ENCODE measurements at regions not wholly inside any gene's neighbourhood (a gene's known extent, or its start where the extent isn't known, plus 50 kb on each side); places are given as distances from the start of the nearest gene placed in this dataset.

GRCh38 chr10:10362800-10363199, 654.9 kb upstream of the CELF2 start:
- no peak for DNase-seq
- H3K9me3 ChIP-seq: no peaks in the 10 kb centered on the region
- H3K4me3 ChIP-seq: no peak overlapping the region
- 61 to 82% methylated on average over 4 of the region's 4 CpGs for whole genome bisulfite sequencing, 2 donors
- no peaks in the 10 kb centered on the region for H3K27me3 ChIP-seq
- H3K36me3 ChIP-seq: no peaks in the 10 kb centered on the region
- peaks cover 0 to 14% (median 8%) of the 10 kb centered on the region in 4 donors for H3K4me1 ChIP-seq
- intact Hi-C loops (cut with DNase I): no loop called here
- no peak for TF ChIP-seq POLR2A (IDR thresholded peaks at IDR 0.05)
- no peak for TF ChIP-seq EP300 (IDR thresholded peaks at IDR 0.05)
- TF ChIP-seq CTCF (IDR thresholded peaks at IDR 0.05): no peak
- TF ChIP-seq POLR2AphosphoS5 (IDR thresholded peaks at IDR 0.05): no peak
- no peak overlapping the region for H3K27ac ChIP-seq

GRCh38 chr10:10363217-10363616, 654.5 kb upstream of the CELF2 start:
- peaks cover 0 to 14% (median 8%) of the 10 kb centered on the region in 4 donors for H3K4me1 ChIP-seq
- H3K36me3 ChIP-seq: no peaks in the 10 kb centered on the region
- H3K27me3 ChIP-seq: no peaks in the 10 kb centered on the region
- no peaks in the 10 kb centered on the region for H3K9me3 ChIP-seq
- H3K27ac ChIP-seq: no peak overlapping the region
- intact Hi-C loops (cut with DNase I): no loop called here
- TF ChIP-seq POLR2A (IDR thresholded peaks at IDR 0.05) (no peak), POLR2AphosphoS5 (IDR thresholded peaks at IDR 0.05) (no peak), CTCF (IDR thresholded peaks at IDR 0.05) (no peak), EP300 (IDR thresholded peaks at IDR 0.05) (no peak)
- no peak for DNase-seq
- H3K4me3 ChIP-seq: no peak overlapping the region
- WGBS, 2 donors: 92 to 94% methylated on average over 6 of the region's 6 CpGs

GRCh38 chr10:10364902-10365301, 652.8 kb upstream of the CELF2 start:
- no peak overlapping the region for H3K4me3 ChIP-seq
- WGBS, 2 donors: 75 to 76% methylated on average over 2 of the region's 2 CpGs
- intact Hi-C loops (cut with DNase I): no loop called here
- TF ChIP-seq POLR2AphosphoS5 (IDR thresholded peaks at IDR 0.05) (no peak), EP300 (IDR thresholded peaks at IDR 0.05) (no peak), POLR2A (IDR thresholded peaks at IDR 0.05) (no peak), CTCF (IDR thresholded peaks at IDR 0.05) (no peak)
- no peaks in the 10 kb centered on the region for H3K27me3 ChIP-seq
- H3K9me3 ChIP-seq: no peaks in the 10 kb centered on the region
- H3K4me1 ChIP-seq: peaks cover 0 to 14% (median 8%) of the 10 kb centered on the region in 4 donors
- no peaks in the 10 kb centered on the region for H3K36me3 ChIP-seq
- H3K27ac ChIP-seq: no peak overlapping the region
- no peak for DNase-seq

GRCh38 chr10:10365676-10366075, 652.0 kb upstream of the CELF2 start:
- intact Hi-C loops (cut with DNase I): no loop called here
- Histone ChIP-seq H3K4me1 (peaks cover 0 to 14% (median 8%) of the 10 kb centered on the region in 4 donors), H3K9me3 (no peaks in the 10 kb centered on the region), H3K27me3 (no peaks in the 10 kb centered on the region), H3K27ac (no peak overlapping the region), H3K4me3 (peak overlapping the region in 1 of 4 donors; percentile 9), H3K36me3 (no peaks in the 10 kb centered on the region)
- WGBS, 2 donors: 85 to 92% methylated on average over 3 of the region's 3 CpGs
- DNase-seq: no peak
- no peak for TF ChIP-seq POLR2AphosphoS5 (IDR thresholded peaks at IDR 0.05)
- no peak for TF ChIP-seq CTCF (IDR thresholded peaks at IDR 0.05)
- no peak for TF ChIP-seq EP300 (IDR thresholded peaks at IDR 0.05)
- no peak for TF ChIP-seq POLR2A (IDR thresholded peaks at IDR 0.05)

- H3K36me3 ChIP-seq: no peaks in the 10 kb centered on the region
- 88 to 91% methylated on average over 1 of the region's 1 CpG for WGBS, 2 donors
- TF ChIP-seq POLR2A (IDR thresholded peaks at IDR 0.05) (no peak), CTCF (IDR thresholded peaks at IDR 0.05) (no peak), POLR2AphosphoS5 (IDR thresholded peaks at IDR 0.05) (no peak), EP300 (IDR thresholded peaks at IDR 0.05) (no peak)
- intact Hi-C loops (cut with DNase I): no loop called here
- H3K27me3 ChIP-seq: no peaks in the 10 kb centered on the region
- no peak overlapping the region for H3K27ac ChIP-seq
- no peak overlapping the region for H3K4me3 ChIP-seq
- H3K4me1 ChIP-seq: peaks cover 0 to 14% (median 8%) of the 10 kb centered on the region in 4 donors
- no peak for DNase-seq
- no peaks in the 10 kb centered on the region for H3K9me3 ChIP-seq
Observed at GRCh38 chr10:10366836-10367235, 650.8 kb upstream of the CELF2 start.
